ENCODE measurements at regions not wholly inside any gene's neighbourhood (a gene's known extent, or its start where the extent isn't known, plus 50 kb on each side); places are given as distances from the start of the nearest gene placed in this dataset.

GRCh38 chr1:219542828-219543518, 69.9 kb downstream of the ZC3H11B start:
- no peak for FAIRE-seq
- H3K36me3 ChIP-seq (ENCODE audit: control insufficient read depth, insufficient read depth, low read length), result no peaks in the 10 kb centered on the region
- H3K4me3 ChIP-seq (ENCODE audit: low read depth, low read length), result no peak overlapping the region
- no peaks in the 10 kb centered on the region for H3K27me3 ChIP-seq (ENCODE audit: control insufficient read depth, insufficient read depth, low read length)
- no peak for TF ChIP-seq CTCF (IDR thresholded peaks at IDR 0.05; ENCODE audit: insufficient read depth, low read length, severe bottlenecking)
- peak; percentile 44 for DNase-seq (ENCODE audit: low read depth)

GRCh38 chr1:219541946-219542345, 71.0 kb downstream of the ZC3H11B start:
- Histone ChIP-seq H3K4me3 (ENCODE audit: low read depth, low read length) (no peak overlapping the region), H3K27me3 (ENCODE audit: control insufficient read depth, insufficient read depth, low read length) (no peaks in the 10 kb centered on the region), H3K36me3 (ENCODE audit: control insufficient read depth, insufficient read depth, low read length) (no peaks in the 10 kb centered on the region)
- no peak for DNase-seq (ENCODE audit: low read depth)
- TF ChIP-seq CTCF (IDR thresholded peaks at IDR 0.05; ENCODE audit: insufficient read depth, low read length, severe bottlenecking), result no peak
- FAIRE-seq, result no peak

- Histone ChIP-seq H3K4me3 (ENCODE audit: low read depth, low read length) (no peak overlapping the region), H3K27me3 (ENCODE audit: control insufficient read depth, insufficient read depth, low read length) (no peaks in the 10 kb centered on the region), H3K36me3 (ENCODE audit: control insufficient read depth, insufficient read depth, low read length) (no peaks in the 10 kb centered on the region)
- no peak for DNase-seq (ENCODE audit: low read depth)
- no peak for FAIRE-seq
- no peak for TF ChIP-seq CTCF (IDR thresholded peaks at IDR 0.05; ENCODE audit: insufficient read depth, low read length, severe bottlenecking)
Observed at GRCh38 chr1:219539645-219540254, 73.2 kb downstream of the ZC3H11B start.

- no peak for TF ChIP-seq CTCF (IDR thresholded peaks at IDR 0.05; ENCODE audit: insufficient read depth, low read length, severe bottlenecking)
- H3K27me3 ChIP-seq (ENCODE audit: control insufficient read depth, insufficient read depth, low read length), result no peaks in the 10 kb centered on the region
- DNase-seq (ENCODE audit: low read depth) (no peak), FAIRE-seq (no peak)
- H3K36me3 ChIP-seq (ENCODE audit: control insufficient read depth, insufficient read depth, low read length), result no peaks in the 10 kb centered on the region
- H3K4me3 ChIP-seq (ENCODE audit: low read depth, low read length), result no peak overlapping the region
Observed at GRCh38 chr1:219538886-219539285, 74.0 kb downstream of the ZC3H11B start.

GRCh38 chr1:219537223-219537631, 75.7 kb downstream of the ZC3H11B start:
- FAIRE-seq, result no peak
- Histone ChIP-seq H3K4me3 (ENCODE audit: low read depth, low read length) (no peak overlapping the region), H3K27me3 (ENCODE audit: control insufficient read depth, insufficient read depth, low read length) (no peaks in the 10 kb centered on the region), H3K36me3 (ENCODE audit: control insufficient read depth, insufficient read depth, low read length) (no peaks in the 10 kb centered on the region)
- TF ChIP-seq CTCF (IDR thresholded peaks at IDR 0.05; ENCODE audit: insufficient read depth, low read length, severe bottlenecking), result no peak
- DNase-seq (ENCODE audit: low read depth), result no peak
